ENCODE measurements at regions not wholly inside any gene's neighbourhood (a gene's known extent, or its start where the extent isn't known, plus 50 kb on each side); places are given as distances from the start of the nearest gene placed in this dataset.

DNA sequence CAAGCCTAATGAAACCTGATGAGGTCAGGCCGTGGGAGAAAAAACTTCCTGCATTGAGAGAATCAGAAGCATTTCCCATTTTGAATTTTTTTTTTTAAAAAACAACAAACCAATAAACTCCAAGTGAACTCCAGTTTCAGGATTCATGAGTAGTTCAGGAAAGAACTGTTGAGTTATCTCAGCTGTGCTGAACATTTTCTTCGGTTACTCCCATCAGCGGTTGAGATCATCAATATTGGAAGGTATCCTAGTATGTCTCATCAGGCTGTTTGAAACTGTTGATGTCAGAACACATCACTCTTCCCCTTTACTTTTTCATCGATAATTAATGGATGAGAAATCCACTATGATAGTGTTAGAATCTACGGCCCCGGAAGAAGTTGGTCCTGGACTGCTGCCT lies 82.4 kb upstream of the ADGRG2 start:
- TF ChIP-seq, protein P1, sequence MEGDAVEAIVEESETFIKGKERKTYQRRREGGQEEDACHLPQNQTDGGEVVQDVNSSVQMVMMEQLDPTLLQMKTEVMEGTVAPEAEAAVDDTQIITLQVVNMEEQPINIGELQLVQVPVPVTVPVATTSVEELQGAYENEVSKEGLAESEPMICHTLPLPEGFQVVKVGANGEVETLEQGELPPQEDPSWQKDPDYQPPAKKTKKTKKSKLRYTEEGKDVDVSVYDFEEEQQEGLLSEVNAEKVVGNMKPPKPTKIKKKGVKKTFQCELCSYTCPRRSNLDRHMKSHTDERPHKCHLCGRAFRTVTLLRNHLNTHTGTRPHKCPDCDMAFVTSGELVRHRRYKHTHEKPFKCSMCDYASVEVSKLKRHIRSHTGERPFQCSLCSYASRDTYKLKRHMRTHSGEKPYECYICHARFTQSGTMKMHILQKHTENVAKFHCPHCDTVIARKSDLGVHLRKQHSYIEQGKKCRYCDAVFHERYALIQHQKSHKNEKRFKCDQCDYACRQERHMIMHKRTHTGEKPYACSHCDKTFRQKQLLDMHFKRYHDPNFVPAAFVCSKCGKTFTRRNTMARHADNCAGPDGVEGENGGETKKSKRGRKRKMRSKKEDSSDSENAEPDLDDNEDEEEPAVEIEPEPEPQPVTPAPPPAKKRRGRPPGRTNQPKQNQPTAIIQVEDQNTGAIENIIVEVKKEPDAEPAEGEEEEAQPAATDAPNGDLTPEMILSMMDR (conservative IDR thresholded peaks at IDR 0.05; ENCODE audit: low read depth, low read length), result no peak
- no peak for TF ChIP-seq EZH2 (IDR thresholded peaks at IDR 0.05; ENCODE audit: borderline replicate concordance, low read depth, low read length, poor library complexity, severe bottlenecking)

Data from A673 (cell line).